ENCODE measurements at regions not wholly inside any gene's neighbourhood (a gene's known extent, or its start where the extent isn't known, plus 50 kb on each side); places are given as distances from the start of the nearest gene placed in this dataset.
"Not testable (repeated sequence)": the region's sequence is repeated elsewhere in the genome, so short reads cannot be mapped to it uniquely, and the experiment has no call there.

GRCh38 chr13:81375709-81376108 is 1034.8 kb upstream of the SPRY2 start:
- no peak for DNase-seq

GRCh38 chr13:81362711-81363110 is 1021.8 kb upstream of the SPRY2 start:
- DNase-seq, result not testable (repeated sequence)

- no peak for DNase-seq
Measured at GRCh38 chr13:81350056-81350455, 1009.1 kb upstream of the SPRY2 start.

- DNase-seq, result not testable (repeated sequence)
Measured at GRCh38 chr13:81340118-81341069, 999.5 kb upstream of the SPRY2 start.

- DNase-seq, result not testable (repeated sequence)
Measured at GRCh38 chr13:81339666-81340065, 998.7 kb upstream of the SPRY2 start.

GRCh38 chr13:81334481-81334880 is 993.6 kb upstream of the SPRY2 start:
- no peak for DNase-seq

- no peak for DNase-seq
Measured at GRCh38 chr13:81326913-81327312, 986.0 kb upstream of the SPRY2 start.

- no peak for DNase-seq
Measured at GRCh38 chr13:81320516-81320915, 979.6 kb upstream of the SPRY2 start.

GRCh38 chr13:81319351-81319750 is 978.4 kb upstream of the SPRY2 start:
- no peak for DNase-seq

- no peak for DNase-seq
Measured at GRCh38 chr13:81318231-81319019, 977.5 kb upstream of the SPRY2 start.

- no peak for DNase-seq
Measured at GRCh38 chr13:81314461-81314860, 973.5 kb upstream of the SPRY2 start.

GRCh38 chr13:81305928-81306327 is 965.0 kb upstream of the SPRY2 start:
- DNase-seq, result no peak

- no peak for DNase-seq
Measured at GRCh38 chr13:81304121-81304659, 963.3 kb upstream of the SPRY2 start.

GRCh38 chr13:81302677-81303076 is 961.8 kb upstream of the SPRY2 start:
- no peak for DNase-seq

GRCh38 chr13:81302125-81302524 is 961.2 kb upstream of the SPRY2 start:
- no peak for DNase-seq

- DNase-seq, result no peak
Measured at GRCh38 chr13:81295177-81295576, 954.3 kb upstream of the SPRY2 start.

- DNase-seq, result no peak
Measured at GRCh38 chr13:81293594-81294164, 952.8 kb upstream of the SPRY2 start.

- DNase-seq, result no peak
Measured at GRCh38 chr13:81283561-81283960, 942.6 kb upstream of the SPRY2 start.

- DNase-seq, result no peak
Measured at GRCh38 chr13:81283062-81283461, 942.1 kb upstream of the SPRY2 start.

- no peak for DNase-seq
Measured at GRCh38 chr13:81275666-81276258, 934.8 kb upstream of the SPRY2 start.

GRCh38 chr13:81247711-81248110 is 906.8 kb upstream of the SPRY2 start:
- no peak for DNase-seq

GRCh38 chr13:81246556-81246955 is 905.6 kb upstream of the SPRY2 start:
- DNase-seq, result no peak

Measured in left kidney (tissue), 1 donor.